K562 (cell line): ENCODE measurements at regions not wholly inside any gene's neighbourhood (a gene's known extent, or its start where the extent isn't known, plus 50 kb on each side); places are given as distances from the start of the nearest gene placed in this dataset.

Source experiments
- GABPA ChIP-seq: fragments of 200-800 bp; sonication (Bioruptor generic); conservative IDR thresholded peaks from 2 replicates; pipeline ENCODE4 v1.6.1; 2016; ENCODE audit warnings: low read depth, missing genetic modification characterization, missing compliant biosample characterization
- MGA ChIP-seq: fragments of 450-650 bp; IDR thresholded peaks from 2 replicates; pipeline ENCODE4 v1.6.1; 2016; ENCODE audit warnings: mild to moderate bottlenecking, moderate library complexity
- RREB1 ChIP-seq: fragments of 250-450 bp; sonication (Bioruptor Pico); IDR thresholded peaks from 2 replicates; pipeline ENCODE4 v1.4.0; 2020
- ZNF24 ChIP-seq: fragments of 450-650 bp; IDR thresholded peaks from 2 replicates; pipeline ENCODE4 v1.6.1; 2016
- ZNF274 ChIP-seq: IDR thresholded peaks from 2 replicates; pipeline ENCODE4 v1.6.1; 2011; ENCODE audit warnings: low read depth, mild to moderate bottlenecking, low read length, moderate library complexity, borderline replicate concordance
- ZNF384 ChIP-seq: IDR thresholded peaks from 2 replicates; pipeline ENCODE4 v1.6.1; 2012; ENCODE audit warnings: low read depth, low read length, improper control_type of control experiment
- ZNF639 ChIP-seq, 2 experiments: fragments of 200-800 bp in 1 of 2; sonication (Bioruptor generic) in 1 of 2; sonication (generic) in 1 of 2; formaldehyde crosslinking in 1 of 2; IDR thresholded peaks in 1 of 2; conservative IDR thresholded peaks in 1 of 2; 2 replicates each; pipeline versions ENCODE4 v1.5.0 to v1.6.1; 2016 to 2020; ENCODE audit warnings: missing compliant biosample characterization in 1 of 2, missing genetic modification characterization in 1 of 2, missing genetic modification reagents in 1 of 2

DNA sequence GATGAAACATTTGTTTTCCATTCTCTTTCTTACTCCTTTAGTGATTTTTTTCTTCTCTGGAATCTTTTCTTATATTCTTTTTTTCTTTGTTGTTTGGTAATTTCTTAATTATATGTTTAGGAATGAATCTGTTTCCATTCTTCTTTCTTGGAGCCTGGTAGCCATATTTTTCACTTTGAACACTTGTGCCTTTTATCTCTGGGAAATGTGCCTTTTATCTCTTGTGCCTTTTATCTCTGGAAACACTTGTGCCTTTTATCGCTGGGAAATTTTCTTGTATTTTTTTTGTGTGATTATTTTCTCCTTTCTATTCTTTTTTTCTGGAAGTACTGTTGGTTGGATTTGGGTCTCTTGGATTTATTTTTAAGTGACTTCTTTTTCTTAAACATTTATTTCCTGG is 118.2 kb downstream of the LEPR start (continued):
- TF ChIP-seq MGA = no peak; the same call in 1 of the 2 replicates
- peak in 1 of 2 experiments; percentile 41; a peak in 1 of 4 replicates for TF ChIP-seq ZNF639 (CRISPR knock-in tag; conservative IDR thresholded peaks at IDR 0.05 in 1 of 2, IDR thresholded peaks at IDR 0.05 in 1 of 2)
- TF ChIP-seq ZNF274 = no peak
- TF ChIP-seq ZNF24 = no peak
- TF ChIP-seq RREB1 = no peak
- no peak for TF ChIP-seq GABPA (tag)
- TF ChIP-seq ZNF384 = peak; percentile 59; the same call in 1 of the 2 replicates
